HL-60 (cell line): ENCODE measurements at regions not wholly inside any gene's neighbourhood (a gene's known extent, or its start where the extent isn't known, plus 50 kb on each side); places are given as distances from the start of the nearest gene placed in this dataset.

Source experiments
- DNase-seq, 2 experiments: peaks; one replicate each; pipeline ENCODE4 v3.0.0-alpha.2; 2010 to 2020; ENCODE audit warnings: low read depth in 1 of 2, low spot score in 1 of 2
- H3K27ac ChIP-seq: fragments of 250-450 bp; sonication (Bioruptor Pico); replicated peaks from 2 replicates; pipeline ENCODE4 v1.5.1; 2020; ENCODE audit warnings: mild to moderate bottlenecking, moderate library complexity
- H3K27me3 ChIP-seq: fragments of 250-450 bp; sonication (Bioruptor Pico); 2 replicates; pipeline ENCODE4 v1.5.1; 2021; ENCODE audit warnings: mild to moderate bottlenecking, moderate library complexity; ENCODE audit not compliant: insufficient read depth, poor library complexity, severe bottlenecking
- H3K4me3 ChIP-seq: replicated peaks from 2 replicates; pipeline ENCODE4 v1.5.1; 2011; ENCODE audit warnings: mild to moderate bottlenecking, control low read depth, low read length; ENCODE audit not compliant: insufficient read depth
- CTCF ChIP-seq: IDR thresholded peaks from one replicate; pipeline ENCODE4 v1.5.1; 2011; ENCODE audit warnings: low read length, control low read depth, inconsistent platforms; ENCODE audit not compliant: insufficient read depth
- GABPA ChIP-seq: IDR thresholded peaks from 2 replicates; pipeline ENCODE4 v1.6.1; 2012; ENCODE audit warnings: low read depth
- POLR2AphosphoS5 ChIP-seq: IDR thresholded peaks from 2 replicates; pipeline ENCODE4 v1.6.1; 2012; ENCODE audit warnings: low read depth
- REST ChIP-seq: IDR thresholded peaks from 2 replicates; pipeline ENCODE4 v1.6.1; 2012; ENCODE audit warnings: low read depth; ENCODE audit not compliant: insufficient replicate concordance
- SPI1 ChIP-seq: IDR thresholded peaks from 2 replicates; pipeline ENCODE4 v1.6.1; 2012; ENCODE audit warnings: low read depth, mild to moderate bottlenecking, borderline replicate concordance

DNA sequence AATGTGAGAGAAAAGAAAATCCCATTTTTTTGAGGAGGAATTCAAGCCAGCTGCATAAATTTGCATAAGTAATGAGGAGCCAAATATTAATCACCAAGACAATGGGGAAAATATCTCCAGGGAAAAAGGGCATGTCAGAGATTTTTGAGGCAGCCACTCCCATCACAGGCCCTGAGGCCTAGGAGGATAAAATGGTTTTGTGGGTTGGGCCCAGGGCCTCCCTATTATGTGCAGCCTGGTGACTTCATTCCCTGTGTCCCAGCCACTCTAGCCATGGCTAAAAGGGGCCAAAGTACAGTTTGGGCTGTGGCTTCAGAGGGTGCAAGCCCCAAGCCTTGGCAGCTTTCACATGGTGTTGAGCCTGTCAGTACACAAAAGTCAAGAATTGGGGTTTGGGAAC lies 1051.0 kb upstream of the FOXG1 start:
- Histone ChIP-seq H3K27me3 (no peaks in the 10 kb centered on the region), H3K4me3 (no peak overlapping the region), H3K27ac (no peak overlapping the region)
- DNase-seq, result no peak
- TF ChIP-seq SPI1, result no peak
- TF ChIP-seq GABPA, result no peak
- TF ChIP-seq CTCF, result no peak
- no peak for TF ChIP-seq REST
- TF ChIP-seq POLR2AphosphoS5, result no peak

- Histone ChIP-seq H3K27me3 (peaks cover 4% of the 10 kb centered on the region), H3K4me3 (no peak overlapping the region), H3K27ac (no peak overlapping the region)
- TF ChIP-seq GABPA (no peak), POLR2AphosphoS5 (no peak), CTCF (no peak), SPI1 (no peak), REST (no peak)
- no peak for DNase-seq
Observed at GRCh38 chr14:27721760-27722159, 1044.8 kb upstream of the FOXG1 start.

- Histone ChIP-seq H3K4me3 (no peak overlapping the region), H3K27me3 (peaks cover 4% of the 10 kb centered on the region), H3K27ac (no peak overlapping the region)
- DNase-seq, result no peak
- TF ChIP-seq CTCF, result no peak
- TF ChIP-seq POLR2AphosphoS5, result no peak
- TF ChIP-seq SPI1, result no peak
- no peak for TF ChIP-seq GABPA
- TF ChIP-seq REST, result no peak
Observed at GRCh38 chr14:27725482-27725881, 1041.1 kb upstream of the FOXG1 start.
